ENCODE measurements at regions not wholly inside any gene's neighbourhood (a gene's known extent, or its start where the extent isn't known, plus 50 kb on each side); places are given as distances from the start of the nearest gene placed in this dataset.

GRCh38 chr10:43901302-43901701 lies 252.6 kb upstream of the ZNF32 start:
- TF ChIP-seq CTCF (conservative IDR thresholded peaks at IDR 0.05; ENCODE audit: low read depth, low read length): peak; percentile 44
- peak; percentile 47 for DNase-seq (ENCODE audit: low read depth)
- no peak overlapping the region for H3K4me3 ChIP-seq (ENCODE audit: low read depth, low read length)

- DNase-seq (ENCODE audit: low read depth): no peak
- H3K4me3 ChIP-seq (ENCODE audit: low read depth, low read length): no peak overlapping the region
- TF ChIP-seq CTCF (conservative IDR thresholded peaks at IDR 0.05; ENCODE audit: low read depth, low read length): no peak
These were observed 251.9 kb upstream of the ZNF32 start for GRCh38 chr10:43900571-43900970.

- no peak for DNase-seq (ENCODE audit: low read depth)
- no peak overlapping the region for H3K4me3 ChIP-seq (ENCODE audit: low read depth, low read length)
- TF ChIP-seq CTCF (conservative IDR thresholded peaks at IDR 0.05; ENCODE audit: low read depth, low read length): no peak
These were observed 250.7 kb upstream of the ZNF32 start for GRCh38 chr10:43899224-43899959.

DNA sequence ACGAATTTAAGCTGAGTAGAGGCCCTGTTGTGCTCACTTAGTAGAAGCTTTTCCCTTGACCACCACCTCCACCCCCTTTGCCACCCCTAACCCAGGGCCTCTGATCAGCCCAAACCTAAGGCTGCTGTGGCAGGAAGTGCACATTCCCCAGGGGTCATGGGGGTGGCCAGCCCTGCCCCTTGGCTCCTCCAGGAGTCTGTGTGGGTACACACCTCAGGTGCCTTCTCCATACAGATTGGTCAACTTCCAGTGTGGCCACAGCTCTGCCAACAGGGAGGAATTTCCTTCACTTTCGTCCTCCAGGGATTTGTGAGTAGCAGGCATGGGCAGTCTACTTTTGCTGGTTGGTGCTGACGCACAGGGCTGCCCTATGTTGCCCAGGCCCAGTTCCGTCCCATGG lies 249.9 kb upstream of the ZNF32 start:
- H3K4me3 ChIP-seq (ENCODE audit: low read depth, low read length): no peak overlapping the region
- no peak for DNase-seq (ENCODE audit: low read depth)
- TF ChIP-seq CTCF (conservative IDR thresholded peaks at IDR 0.05; ENCODE audit: low read depth, low read length): no peak

DNA sequence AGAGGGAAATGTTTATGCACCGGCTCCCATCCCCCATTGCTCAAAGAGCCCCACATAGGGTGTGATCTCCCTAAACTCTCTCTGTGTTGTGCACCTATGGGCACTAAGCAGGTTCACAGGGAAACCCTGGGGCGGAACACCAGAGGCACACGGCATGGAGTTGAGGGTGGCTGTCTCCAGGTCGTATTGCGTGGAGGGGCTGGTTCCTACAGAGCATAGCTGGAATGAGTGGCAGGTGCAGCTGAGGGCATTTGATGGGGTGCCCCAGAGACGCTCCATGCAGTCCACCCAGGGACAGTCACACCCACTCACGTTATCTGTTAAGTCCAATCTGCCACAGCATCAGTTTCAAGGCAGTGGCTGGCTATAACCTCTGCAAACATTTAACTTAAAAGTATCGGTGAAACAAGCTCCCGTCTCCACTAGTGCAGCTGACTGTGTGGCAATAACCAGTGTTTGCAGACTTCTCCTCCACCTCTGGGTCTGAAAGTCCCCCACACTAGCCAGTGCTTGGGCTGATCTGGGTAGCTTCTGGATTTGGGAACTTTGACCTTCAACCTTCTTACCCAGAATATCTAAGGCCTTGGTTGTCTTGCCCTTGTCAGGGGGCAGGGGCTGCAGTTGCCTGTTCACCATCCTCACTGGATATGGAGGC lies 249.2 kb upstream of the ZNF32 start:
- H3K4me3 ChIP-seq (ENCODE audit: low read depth, low read length): no peak overlapping the region
- TF ChIP-seq CTCF (conservative IDR thresholded peaks at IDR 0.05; ENCODE audit: low read depth, low read length): no peak
- DNase-seq (ENCODE audit: low read depth): no peak

- TF ChIP-seq CTCF (conservative IDR thresholded peaks at IDR 0.05; ENCODE audit: low read depth, low read length): no peak
- peak; percentile 33 for DNase-seq (ENCODE audit: low read depth)
- no peak overlapping the region for H3K4me3 ChIP-seq (ENCODE audit: low read depth, low read length)
These were observed 243.5 kb upstream of the ZNF32 start for GRCh38 chr10:43892062-43892770.

All from choroid plexus epithelial cell (primary cell).